K562 (cell line): ENCODE measurements at regions not wholly inside any gene's neighbourhood (a gene's known extent, or its start where the extent isn't known, plus 50 kb on each side); places are given as distances from the start of the nearest gene placed in this dataset.

Experiments used
- ATAC-seq: fragments of 200-7000 bp; cut with Tn5 transposase; 3 replicates; pipeline ENCODE4 v1.9.1; 2020; ENCODE audit warnings: moderate library complexity
- BruUV-seq: library from RNA; stranded (reverse); fragments of 400-500 nt; replicated peaks from 2 replicates; lab custom pipeline; 2021; lab: Mats Ljungman, UMichigan
- CTCF ChIA-PET: fragments of 300-600 bp; formaldehyde crosslinking; extraction: SDS; loops from one replicate; lab custom pipeline; 2021; ENCODE audit warnings: low intra/inter-chr PET ratio; lab: Yijun Ruan, JAX
- POLR2A ChIA-PET: fragments of 300-600, 350-650 bp; sonication (Branson Sonifier 250); formaldehyde crosslinking; extraction: SDS; loops from one replicate; lab custom pipeline; 2021; ENCODE audit warnings: antibody characterized with exemption, inconsistent platforms; lab: Yijun Ruan, JAX
- DNase-seq, 4 experiments: peaks; one replicate each; pipeline versions ENCODE4 v3.0.0 to v3.0.0-alpha.2; 2011 to 2018; ENCODE audit warnings: low spot score in 3 of 4, mixed read lengths in 3 of 4; ENCODE audit errors: extremely low read depth in 1 of 4
- FAIRE-seq: peaks from 2 replicates; lab custom pipeline; 2011; peaks lifted over from hg19 to GRCh38; lab: Jason Lieb, UNC
- H2AFZ ChIP-seq: 2 replicates; pipeline ENCODE4 v1.6.0; 2011; ENCODE audit warnings: low read depth, low read length, control low read depth, inconsistent platforms
- H3K27ac ChIP-seq: fragments of 200-600 bp; 3 replicates; pipeline ENCODE4 v1.8.0; 2011; ENCODE audit warnings: low read depth, mild to moderate bottlenecking, control low read depth, inconsistent platforms, low read length, moderate library complexity, mixed read lengths; ENCODE audit errors: extremely low read depth
- H3K27me3 ChIP-seq, 2 experiments: fragments of 300-600 bp in 1 of 2; 2 replicates in 1 of 2; 3 replicates in 1 of 2; pipeline versions ENCODE4 v1.6.0 to v1.8.0; 2011; ENCODE audit warnings: inconsistent platforms in 2 of 2, low read length in 2 of 2, mild to moderate bottlenecking in 1 of 2, mixed read lengths in 1 of 2, moderate library complexity in 1 of 2; ENCODE audit not compliant: control insufficient read depth in 2 of 2, insufficient read depth in 2 of 2
- H3K36me3 ChIP-seq: fragments of 300-600 bp; 3 replicates; pipeline ENCODE4 v1.8.0; 2011; ENCODE audit warnings: mild to moderate bottlenecking, low read length, inconsistent platforms; ENCODE audit not compliant: control insufficient read depth, insufficient read depth
- H3K4me1 ChIP-seq, 2 experiments: fragments of 200-600 bp in 1 of 2; replicated peaks in 1 of 2; 2 replicates in 1 of 2; 3 replicates in 1 of 2; pipeline versions ENCODE4 v1.5.1 to v1.8.0; 2011; ENCODE audit warnings: inconsistent platforms in 2 of 2, low read length in 2 of 2, mild to moderate bottlenecking in 1 of 2, mixed read lengths in 1 of 2, moderate library complexity in 1 of 2; ENCODE audit not compliant: control insufficient read depth in 2 of 2, insufficient read depth in 2 of 2
- H3K4me2 ChIP-seq: 2 replicates; pipeline ENCODE4 v1.6.1; 2011; ENCODE audit warnings: low read length, control low read depth, inconsistent platforms, mixed read lengths; ENCODE audit not compliant: insufficient read depth
- H3K4me3 ChIP-seq: fragments of 200-600 bp; sonication (generic), shearing (Covaris generic); 2 replicates; pipeline ENCODE4 v1.5.1; 2016; ENCODE audit warnings: control low read depth, inconsistent platforms
- H3K79me2 ChIP-seq: fragments of 200-600 bp; 3 replicates; pipeline ENCODE4 v1.8.0; 2011; ENCODE audit warnings: low read length, inconsistent platforms; ENCODE audit not compliant: control insufficient read depth, insufficient read depth
- H3K9ac ChIP-seq, 2 experiments: 2 replicates each; pipeline versions ENCODE4 v1.6.0 to v1.6.1; 2011; ENCODE audit warnings: low read depth in 2 of 2, low read length in 2 of 2, control low read depth in 1 of 2, inconsistent platforms in 1 of 2, mild to moderate bottlenecking in 1 of 2, mixed read lengths in 1 of 2; ENCODE audit not compliant: insufficient read depth in 1 of 2
- H3K9me1 ChIP-seq: one replicate; pipeline ENCODE4 v1.6.0; 2011; ENCODE audit warnings: inconsistent platforms, mild to moderate bottlenecking, low read length, moderate library complexity; ENCODE audit not compliant: control insufficient read depth, insufficient read depth
- H3K9me3 ChIP-seq: replicated peaks from 2 replicates; pipeline ENCODE4 v1.5.1; 2011; ENCODE audit warnings: low read depth, low read length, inconsistent platforms; ENCODE audit not compliant: control insufficient read depth, insufficient read depth
- H4K20me1 ChIP-seq: replicated peaks from 2 replicates; pipeline ENCODE4 v1.6.1; 2011; ENCODE audit warnings: low read length, inconsistent platforms, mixed read lengths; ENCODE audit not compliant: control insufficient read depth, insufficient read depth
- AFF1 ChIP-seq, 2 experiments: fragments of 450-650 bp; IDR thresholded peaks; 2 replicates each; pipeline ENCODE4 v1.6.1; 2018; ENCODE audit warnings: mild to moderate bottlenecking in 2 of 2, low read depth in 1 of 2; ENCODE audit not compliant: partially characterized antibody in 2 of 2
- BHLHE40 ChIP-seq: IDR thresholded peaks from 2 replicates; pipeline ENCODE4 v1.6.1; 2011; ENCODE audit warnings: low read length, improper control_type of control experiment
- CHD1 ChIP-seq: fragments of 200-600 bp; sonication (generic); IDR thresholded peaks from one replicate; pipeline ENCODE4 v1.6.1; 2012; ENCODE audit warnings: mild to moderate bottlenecking, moderate library complexity, low read length, inconsistent platforms
- HCFC1 ChIP-seq: IDR thresholded peaks from 2 replicates; pipeline ENCODE4 v1.6.1; 2012; ENCODE audit warnings: low read depth, low read length, improper control_type of control experiment
- RBM17 ChIP-seq: fragments of 200-400 bp; formaldehyde crosslinking; IDR thresholded peaks from 2 replicates; pipeline ENCODE4 v1.6.1; 2017; ENCODE audit warnings: low read depth, mild to moderate bottlenecking, low read length, borderline replicate concordance
- SAFB ChIP-seq: fragments of 200-400 bp; formaldehyde crosslinking; IDR thresholded peaks from 2 replicates; pipeline ENCODE4 v1.6.1; 2017; ENCODE audit warnings: low read depth, low read length, borderline replicate concordance
- SLC30A9 ChIP-seq: fragments of 250-450 bp; sonication (Bioruptor Pico); IDR thresholded peaks from 2 replicates; pipeline ENCODE4 v1.8.0; 2022; ENCODE audit warnings: mild to moderate bottlenecking, moderate library complexity
- ZKSCAN8 ChIP-seq: fragments of 200-800 bp; sonication (Bioruptor generic); IDR thresholded peaks from 2 replicates; pipeline ENCODE4 v1.6.1; 2016; ENCODE audit warnings: missing genetic modification characterization, missing compliant biosample characterization
- ZNF589 ChIP-seq: fragments of 200-800 bp; sonication (Bioruptor generic); IDR thresholded peaks from 2 replicates; pipeline ENCODE4 v1.6.1; 2016; ENCODE audit warnings: low read depth, missing genetic modification characterization, missing compliant biosample characterization
- WGBS: fragments of 100-300 bp; shearing (Covaris generic); methylation state at CpG from one replicate; pipeline ENCODE4 v1.1.6; 2016; ENCODE audit warnings: low coverage, mixed read lengths; ENCODE audit not compliant: insufficient coverage; ENCODE audit errors: missing lambda C conversion rate; 5-methylcytosine and 5-hydroxymethylcytosine counted together
- in situ Hi-C: fragments of 300-500 bp; cut with MboI; formaldehyde crosslinking; loops from 4 replicates; pipeline ENCODE4 v1.15.0; 2018; ENCODE audit warnings: inconsistent platforms, mixed read lengths
- intact Hi-C: fragments of 100-400 bp; cut with micrococcal nuclease; formaldehyde crosslinking; loops from 2 replicates; pipeline ENCODE4 v1.14.2; 2022
- TF ChIP-seq, protein P1 (sequence below): fragments of 250-450 bp; sonication (Bioruptor Pico); IDR thresholded peaks from 2 replicates; pipeline ENCODE4 v1.4.0; 2020; ENCODE audit warnings: mild to moderate bottlenecking

DNA sequence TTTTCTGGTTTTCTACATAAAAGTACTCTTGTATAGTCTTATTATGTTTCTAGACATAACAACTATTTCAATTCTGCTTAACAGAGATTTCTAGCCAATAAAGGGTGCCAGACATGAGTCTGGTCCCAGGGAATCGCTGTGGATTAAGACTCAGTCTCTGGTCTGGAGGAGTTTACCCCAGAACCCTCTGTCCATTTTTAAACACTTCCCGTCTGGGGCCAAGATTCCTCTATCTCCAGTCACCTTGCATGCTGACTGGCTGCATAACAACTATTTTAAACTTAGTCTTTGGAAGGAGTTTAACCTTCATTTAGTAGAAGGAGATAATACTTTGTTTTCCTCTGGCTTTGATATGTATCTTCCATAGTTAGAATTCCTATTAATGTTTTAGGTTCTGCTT lies 163.1 kb upstream of the IFNG-AS1 start:
- Histone ChIP-seq H3K9ac (no peak overlapping the region), H2AFZ (no peak overlapping the region), H4K20me1 (no peaks in the 10 kb centered on the region), H3K4me1 (no peaks in the 10 kb centered on the region), H3K4me2 (no peak overlapping the region), H3K36me3 (no peaks in the 10 kb centered on the region), H3K27ac (no peak overlapping the region), H3K79me2 (no peaks in the 10 kb centered on the region), H3K9me1 (no peaks in the 10 kb centered on the region), H3K27me3 (no peaks in the 10 kb centered on the region), H3K4me3 (no peak overlapping the region), H3K9me3 (no peaks in the 10 kb centered on the region)
- FAIRE-seq (no peak), DNase-seq (no peak), ATAC-seq (no peak)
- intact Hi-C loops (no loop called here), in situ Hi-C loops (no loop called here)
- POLR2A ChIA-PET = no interaction called here
- no TSS peak for BruUV-seq
- no peak for TF ChIP-seq RBM17
- no peak for TF ChIP-seq SAFB
- TF ChIP-seq SLC30A9 = no peak
- no peak for TF ChIP-seq CHD1
- TF ChIP-seq BHLHE40 = no peak
- WGBS = 0% methylated on average over 2 of the region's 2 CpGs
- CTCF ChIA-PET = no interaction called here

- FAIRE-seq (no peak), DNase-seq (no peak)
- CTCF ChIA-PET = no interaction called here
- TF ChIP-seq AFF1 (IDR thresholded peaks at IDR 0.05; ENCODE audit: low read depth in 1 of 2, partially characterized antibody in 2 of 2) (no peak), ZNF589 (CRISPR knock-in tag) (no peak), HCFC1 (no peak), ZKSCAN8 (CRISPR knock-in tag) (no peak)
- TF ChIP-seq, protein P1, sequence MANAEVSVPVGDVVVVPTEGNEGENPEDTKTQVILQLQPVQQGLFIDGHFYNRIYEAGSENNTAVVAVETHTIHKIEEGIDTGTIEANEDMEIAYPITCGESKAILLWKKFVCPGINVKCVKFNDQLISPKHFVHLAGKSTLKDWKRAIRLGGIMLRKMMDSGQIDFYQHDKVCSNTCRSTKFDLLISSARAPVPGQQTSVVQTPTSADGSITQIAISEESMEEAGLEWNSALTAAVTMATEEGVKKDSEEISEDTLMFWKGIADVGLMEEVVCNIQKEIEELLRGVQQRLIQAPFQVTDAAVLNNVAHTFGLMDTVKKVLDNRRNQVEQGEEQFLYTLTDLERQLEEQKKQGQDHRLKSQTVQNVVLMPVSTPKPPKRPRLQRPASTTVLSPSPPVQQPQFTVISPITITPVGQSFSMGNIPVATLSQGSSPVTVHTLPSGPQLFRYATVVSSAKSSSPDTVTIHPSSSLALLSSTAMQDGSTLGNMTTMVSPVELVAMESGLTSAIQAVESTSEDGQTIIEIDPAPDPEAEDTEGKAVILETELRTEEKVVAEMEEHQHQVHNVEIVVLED (CRISPR knock-in tag) = no peak
Observed at GRCh38 chr12:67826946-67827720, 162.1 kb upstream of the IFNG-AS1 start.

More at GRCh38 chr12:67826946-67827720, 162.1 kb upstream of the IFNG-AS1 start:
- ATAC-seq = no peak
- H3K27me3 ChIP-seq = no peaks in the 10 kb centered on the region
- no peak overlapping the region for H3K9ac ChIP-seq
- H3K4me1 ChIP-seq = no peaks in the 10 kb centered on the region
- H3K4me3 ChIP-seq = no peak overlapping the region
- H3K27ac ChIP-seq = no peak overlapping the region
- no peaks in the 10 kb centered on the region for H3K79me2 ChIP-seq
- in situ Hi-C loops (no loop called here), intact Hi-C loops (no loop called here)
- no peaks in the 10 kb centered on the region for H3K9me1 ChIP-seq
- no peaks in the 10 kb centered on the region for H4K20me1 ChIP-seq
- no TSS peak for BruUV-seq
- H3K9me3 ChIP-seq = no peaks in the 10 kb centered on the region
- H2AFZ ChIP-seq = no peak overlapping the region
- H3K4me2 ChIP-seq = no peak overlapping the region
- POLR2A ChIA-PET = no interaction called here
- 4% methylated on average over 5 of the region's 5 CpGs for WGBS
- no peaks in the 10 kb centered on the region for H3K36me3 ChIP-seq
